Gastroesophageal sphincter (tissue), 4 donors: ENCODE measurements at regions not wholly inside any gene's neighbourhood (a gene's known extent, or its start where the extent isn't known, plus 50 kb on each side); places are given as distances from the start of the nearest gene placed in this dataset.
A peak's percentile ranks its signal among the peaks of the same experiment; 100 is the strongest.
"Not testable (repeated sequence)": the region's sequence is repeated elsewhere in the genome, so short reads cannot be mapped to it uniquely, and the experiment has no call there.

ENCODE experiments used
- ATAC-seq: fragments of 150-250 bp; one replicate; pipeline ENCODE4 v1.9.1; 2016; ENCODE audit warnings: mild to moderate bottlenecking, moderate library complexity
- H3K27ac ChIP-seq, 4 donors: fragments of 200-600 bp; sonication (generic) in 3 of 4; 1 replicate in 3 of 4; 2 replicates in 1 of 4; pipeline ENCODE4 v1.5.1; 2016 to 2019
- H3K27me3 ChIP-seq: fragments of 200-600 bp; sonication (generic); one replicate; pipeline ENCODE4 v1.5.1; 2019
- H3K36me3 ChIP-seq, 2 donors: fragments of 200-600 bp; sonication (generic); one replicate each; pipeline ENCODE4 v1.5.1; 2019; ENCODE audit warnings: control low read depth in 1 of 2
- H3K4me1 ChIP-seq, 3 donors: fragments of 200-600 bp; sonication (generic); 1 replicate in 2 of 3; 2 replicates in 1 of 3; pipeline ENCODE4 v1.5.1; 2016 to 2019; ENCODE audit warnings: control low read depth in 2 of 3
- H3K4me3 ChIP-seq, 2 donors: fragments of 200-600 bp; sonication (generic); one replicate each; pipeline ENCODE4 v1.5.1; 2019; ENCODE audit warnings: mild to moderate bottlenecking in 1 of 2, moderate library complexity in 1 of 2
- H3K9me3 ChIP-seq, 3 donors: fragments of 200-600 bp; sonication (generic); one replicate each; pipeline ENCODE4 v1.5.1; 2017 to 2019; ENCODE audit warnings: control low read depth in 2 of 3
- CTCF ChIP-seq, 4 experiments: fragments of 200-600 bp in 2 of 4; fragments of 450-650 bp in 2 of 4; sonication (generic) in 1 of 4; IDR thresholded peaks; one replicate each; pipeline ENCODE4 v1.5.1; 2017 to 2019; ENCODE audit warnings: antibody characterized with exemption in 4 of 4, mild to moderate bottlenecking in 2 of 4, moderate library complexity in 2 of 4
- EP300 ChIP-seq: sonication (generic); formaldehyde crosslinking; IDR thresholded peaks from one replicate; pipeline ENCODE4 v1.6.1; 2017; ENCODE audit warnings: antibody characterized with exemption, mild to moderate bottlenecking
- POLR2A ChIP-seq, 2 donors: fragments of 450-650 bp; IDR thresholded peaks; one replicate each; pipeline ENCODE4 v1.6.1; 2017; ENCODE audit warnings: antibody characterized with exemption in 2 of 2, mild to moderate bottlenecking in 2 of 2, moderate library complexity in 1 of 2
- POLR2AphosphoS5 ChIP-seq: sonication (generic); formaldehyde crosslinking; IDR thresholded peaks from one replicate; pipeline ENCODE4 v1.6.1; 2017; ENCODE audit warnings: antibody characterized with exemption
- WGBS, 2 donors: methylation state at CpG; one replicate each; pipeline ENCODE4 v1.1.5; 2018; ENCODE audit warnings: low coverage in 1 of 2; 5-methylcytosine and 5-hydroxymethylcytosine counted together

- no peaks in the 10 kb centered on the region for H3K36me3 ChIP-seq
- H3K9me3 ChIP-seq = no peaks in the 10 kb centered on the region
- ATAC-seq = no peak
- 67 to 79% methylated on average over 3 of the region's 3 CpGs for WGBS, 2 donors
- TF ChIP-seq EP300 = no peak
- no peak for TF ChIP-seq POLR2AphosphoS5
- no peak for TF ChIP-seq CTCF (IDR thresholded peaks at IDR 0.05)
- no peak for TF ChIP-seq POLR2A (IDR thresholded peaks at IDR 0.05)
- H3K27ac ChIP-seq = no peak overlapping the region
- no peaks in the 10 kb centered on the region for H3K4me1 ChIP-seq
- H3K27me3 ChIP-seq = no peaks in the 10 kb centered on the region
- no peak overlapping the region for H3K4me3 ChIP-seq
Measured at GRCh38 chr4:100908540-100908939, 390.7 kb upstream of the EMCN start.

GRCh38 chr4:100907465-100908454 is 389.9 kb upstream of the EMCN start:
- Histone ChIP-seq H3K36me3 (no peaks in the 10 kb centered on the region), H3K27me3 (no peaks in the 10 kb centered on the region), H3K4me3 (no peak overlapping the region), H3K9me3 (no peaks in the 10 kb centered on the region), H3K4me1 (no peaks in the 10 kb centered on the region), H3K27ac (no peak overlapping the region)
- WGBS, 2 donors = 50 to 59% methylated on average over 3 of the region's 3 CpGs
- TF ChIP-seq EP300 = no peak
- TF ChIP-seq CTCF (IDR thresholded peaks at IDR 0.05) = peak; percentile 15 to 41 (median 31)
- ATAC-seq = no peak

- H3K27ac ChIP-seq = no peak overlapping the region
- 79 to 91% methylated on average over 3 of the region's 3 CpGs for WGBS, 2 donors
- ATAC-seq = no peak
Measured at GRCh38 chr4:100906973-100907372, 389.2 kb upstream of the EMCN start.

GRCh38 chr4:100900945-100901344 is 383.1 kb upstream of the EMCN start:
- H3K36me3 ChIP-seq, ATAC-seq, H3K27ac ChIP-seq, H3K4me1 ChIP-seq, H3K4me3 ChIP-seq, H3K27me3 ChIP-seq, H3K9me3 ChIP-seq: not testable (repeated sequence)
- WGBS, 2 donors = 100% methylated on average over 1 of the region's 5 CpGs; no CpG with 5 or more reads in 1 of the 2 donors

More at GRCh38 chr4:100906973-100907372, 389.2 kb upstream of the EMCN start:
- no peaks in the 10 kb centered on the region for H3K9me3 ChIP-seq
- TF ChIP-seq CTCF (IDR thresholded peaks at IDR 0.05) (no peak), EP300 (no peak), POLR2AphosphoS5 (no peak), POLR2A (IDR thresholded peaks at IDR 0.05) (no peak)
- no peak overlapping the region for H3K4me3 ChIP-seq
- no peaks in the 10 kb centered on the region for H3K4me1 ChIP-seq
- no peaks in the 10 kb centered on the region for H3K36me3 ChIP-seq
- no peaks in the 10 kb centered on the region for H3K27me3 ChIP-seq

- ATAC-seq = no peak
- Histone ChIP-seq H3K9me3 (no peaks in the 10 kb centered on the region), H3K4me3 (no peak overlapping the region), H3K36me3 (no peaks in the 10 kb centered on the region), H3K27me3 (no peaks in the 10 kb centered on the region), H3K4me1 (no peaks in the 10 kb centered on the region), H3K27ac (no peak overlapping the region)
- WGBS, 2 donors = 94 to 96% methylated on average over 4 to 9 of the region's 11 CpGs
- TF ChIP-seq POLR2A (IDR thresholded peaks at IDR 0.05) (no peak), POLR2AphosphoS5 (no peak), EP300 (no peak), CTCF (IDR thresholded peaks at IDR 0.05) (no peak)
Measured at GRCh38 chr4:100900134-100900533, 382.3 kb upstream of the EMCN start.
